ENCODE measurements at regions not wholly inside any gene's neighbourhood (a gene's known extent, or its start where the extent isn't known, plus 50 kb on each side); places are given as distances from the start of the nearest gene placed in this dataset.

- no peak for DNase-seq
- Histone ChIP-seq H3K27ac (no peak overlapping the region), H3K4me3 (ENCODE audit: low read depth, low read length) (no peak overlapping the region), H3K36me3 (replicated peaks) (no peaks in the 10 kb centered on the region), H3K27me3 (replicated peaks) (no peaks in the 10 kb centered on the region)
- TF ChIP-seq CTCF (IDR thresholded peaks at IDR 0.05; ENCODE audit: low read depth, low read length, missing control alignments), result no peak
- in situ Hi-C loops (cut with HindIII; ENCODE audit: low pct_ligation_motif_present, low sequenced_read_pairs), result no loop called here
These were observed 161.5 kb upstream of the PTCHD4 start for GRCh38 chr6:48272518-48272917.

DNA sequence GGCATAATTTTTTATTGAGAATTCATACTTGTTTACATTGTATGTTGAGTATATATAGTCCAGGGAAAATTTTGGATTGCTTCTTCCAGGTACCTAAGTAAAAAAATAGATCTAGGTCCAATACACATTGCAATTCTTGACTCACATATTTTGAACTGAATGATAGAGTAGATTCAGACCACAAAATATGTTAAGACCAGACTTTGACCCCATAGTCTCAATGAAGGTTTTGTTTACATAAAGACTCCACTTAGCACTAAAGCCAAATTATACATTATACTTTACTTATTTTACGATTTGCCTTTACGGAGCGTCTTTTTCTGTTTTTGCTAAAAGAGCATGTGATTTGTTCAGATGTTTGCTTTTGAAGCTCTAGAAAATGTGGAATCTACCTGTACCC lies 144.1 kb upstream of the PTCHD4 start:
- no peaks in the 10 kb centered on the region for H3K36me3 ChIP-seq (replicated peaks)
- H3K27me3 ChIP-seq (replicated peaks), result no peaks in the 10 kb centered on the region
- no peak for TF ChIP-seq CTCF (IDR thresholded peaks at IDR 0.05; ENCODE audit: low read depth, low read length, missing control alignments)
- in situ Hi-C loops (cut with HindIII; ENCODE audit: low pct_ligation_motif_present, low sequenced_read_pairs), result no loop called here
- no peak overlapping the region for H3K27ac ChIP-seq
- no peak for DNase-seq
- H3K4me3 ChIP-seq (ENCODE audit: low read depth, low read length), result no peak overlapping the region

DNA sequence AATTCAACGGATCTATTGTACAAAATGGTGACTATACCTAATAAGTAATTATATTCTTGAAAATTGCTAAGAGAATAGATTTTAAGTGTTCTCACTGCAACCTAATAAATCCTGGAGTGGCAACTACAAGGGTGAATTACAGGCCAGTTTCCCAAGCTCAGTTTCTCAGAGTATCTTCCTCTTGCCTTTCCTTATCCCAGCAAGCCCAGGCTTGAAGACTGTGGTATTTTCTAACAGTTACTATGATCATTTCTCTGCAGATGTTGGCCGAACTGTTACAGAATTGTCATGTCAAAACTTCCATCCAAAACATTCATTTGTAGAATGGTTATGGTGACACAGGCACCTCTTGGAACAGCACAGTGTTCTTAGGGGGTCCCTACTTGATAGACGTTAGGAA lies 138.1 kb upstream of the PTCHD4 start:
- Histone ChIP-seq H3K36me3 (replicated peaks) (no peaks in the 10 kb centered on the region), H3K27me3 (replicated peaks) (no peaks in the 10 kb centered on the region), H3K4me3 (ENCODE audit: low read depth, low read length) (no peak overlapping the region), H3K27ac (no peak overlapping the region)
- TF ChIP-seq CTCF (IDR thresholded peaks at IDR 0.05; ENCODE audit: low read depth, low read length, missing control alignments), result no peak
- no peak for DNase-seq
- in situ Hi-C loops (cut with HindIII; ENCODE audit: low pct_ligation_motif_present, low sequenced_read_pairs), result no loop called here

GRCh38 chr6:48243071-48243470 lies 132.1 kb upstream of the PTCHD4 start:
- no peaks in the 10 kb centered on the region for H3K27me3 ChIP-seq (replicated peaks)

DNA sequence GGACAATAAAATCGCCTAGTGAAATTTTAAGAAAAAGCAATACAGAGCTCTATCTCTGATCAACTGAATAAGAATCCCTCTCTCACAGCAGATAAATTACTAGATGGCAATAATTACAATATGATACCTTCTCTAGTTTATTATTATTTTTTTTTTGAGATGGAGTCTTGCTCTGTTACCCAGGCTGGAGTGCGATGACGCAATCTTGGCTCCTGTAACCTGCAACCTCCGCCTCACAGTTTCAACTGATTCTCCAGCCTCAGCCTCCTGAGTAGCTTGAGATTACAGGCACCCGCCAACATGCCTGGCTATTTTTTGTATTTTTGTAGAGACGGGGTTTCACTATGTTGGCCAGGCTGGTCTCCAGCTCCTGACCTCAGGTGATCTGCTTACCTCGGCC lies 129.3 kb upstream of the PTCHD4 start:
- Histone ChIP-seq H3K36me3 (replicated peaks) (no peaks in the 10 kb centered on the region), H3K4me3 (ENCODE audit: low read depth, low read length) (no peak overlapping the region), H3K27ac (no peak overlapping the region), H3K27me3 (replicated peaks) (no peaks in the 10 kb centered on the region)
- no peak for DNase-seq
- TF ChIP-seq CTCF (IDR thresholded peaks at IDR 0.05; ENCODE audit: low read depth, low read length, missing control alignments), result no peak
- in situ Hi-C loops (cut with HindIII; ENCODE audit: low pct_ligation_motif_present, low sequenced_read_pairs), result no loop called here

More at GRCh38 chr6:48243071-48243470, 132.1 kb upstream of the PTCHD4 start:
- in situ Hi-C loops (cut with HindIII; ENCODE audit: low pct_ligation_motif_present, low sequenced_read_pairs), result no loop called here
- Histone ChIP-seq H3K36me3 (replicated peaks) (no peaks in the 10 kb centered on the region), H3K4me3 (ENCODE audit: low read depth, low read length) (no peak overlapping the region), H3K27ac (no peak overlapping the region)
- DNase-seq, result no peak
- TF ChIP-seq CTCF (IDR thresholded peaks at IDR 0.05; ENCODE audit: low read depth, low read length, missing control alignments), result no peak

DNA sequence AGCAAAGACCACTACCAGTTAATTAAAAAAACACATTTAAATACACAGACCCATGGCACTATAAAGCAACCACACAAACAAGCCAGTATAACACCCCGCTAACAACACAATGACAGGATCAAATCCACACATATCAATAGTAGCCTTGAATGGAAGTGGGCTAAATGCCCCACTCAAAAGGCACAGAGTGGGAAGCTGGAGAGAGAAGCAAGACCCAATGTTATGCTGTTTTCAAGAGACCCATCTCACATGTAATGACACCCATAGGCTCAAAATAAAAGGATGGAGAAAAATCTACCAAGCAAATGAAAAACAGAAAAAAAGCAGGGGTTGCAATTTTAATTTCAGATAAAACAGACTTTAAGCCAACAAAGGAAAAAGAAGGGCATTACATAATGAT lies 125.4 kb upstream of the PTCHD4 start:
- no peak for TF ChIP-seq CTCF (IDR thresholded peaks at IDR 0.05; ENCODE audit: low read depth, low read length, missing control alignments)
- no peaks in the 10 kb centered on the region for H3K36me3 ChIP-seq (replicated peaks)
- no peaks in the 10 kb centered on the region for H3K27me3 ChIP-seq (replicated peaks)
- in situ Hi-C loops (cut with HindIII; ENCODE audit: low pct_ligation_motif_present, low sequenced_read_pairs), result no loop called here
- H3K27ac ChIP-seq, result no peak overlapping the region
- DNase-seq, result no peak
- H3K4me3 ChIP-seq (ENCODE audit: low read depth, low read length), result no peak overlapping the region
